M059J (cell line): ENCODE measurements at regions not wholly inside any gene's neighbourhood (a gene's known extent, or its start where the extent isn't known, plus 50 kb on each side); places are given as distances from the start of the nearest gene placed in this dataset.

Experiments used
- DNase-seq: peaks from one replicate; pipeline ENCODE4 v3.0.0-alpha.2; 2012; ENCODE audit warnings: low read depth

- DNase-seq, result no peak
These were observed 132.3 kb upstream of the PWP1 start for GRCh38 chr12:107553211-107553765.

GRCh38 chr12:107554941-107555340 lies 130.7 kb upstream of the PWP1 start:
- DNase-seq, result no peak

- DNase-seq, result no peak
These were observed 128.6 kb upstream of the PWP1 start for GRCh38 chr12:107557026-107557425.

GRCh38 chr12:107557589-107558100 lies 128.0 kb upstream of the PWP1 start:
- DNase-seq, result no peak

GRCh38 chr12:107558141-107558815 lies 127.3 kb upstream of the PWP1 start:
- DNase-seq, result no peak

GRCh38 chr12:107558816-107559382 lies 126.7 kb upstream of the PWP1 start:
- DNase-seq, result no peak

- no peak for DNase-seq
These were observed 125.3 kb upstream of the PWP1 start for GRCh38 chr12:107560165-107560898.

- DNase-seq, result no peak
These were observed 124.7 kb upstream of the PWP1 start for GRCh38 chr12:107560899-107561285.

- DNase-seq, result peak; percentile 30
These were observed 120.7 kb upstream of the PWP1 start for GRCh38 chr12:107564946-107565345.

- no peak for DNase-seq
These were observed 120.0 kb upstream of the PWP1 start for GRCh38 chr12:107565551-107565950.

- DNase-seq, result no peak
These were observed 117.6 kb upstream of the PWP1 start for GRCh38 chr12:107567876-107568619.

- DNase-seq, result no peak
These were observed 116.9 kb upstream of the PWP1 start for GRCh38 chr12:107568718-107569117.

GRCh38 chr12:107570721-107571120 lies 114.9 kb upstream of the PWP1 start:
- peak; percentile 15 for DNase-seq

GRCh38 chr12:107571492-107571891 lies 114.1 kb upstream of the PWP1 start:
- peak; percentile 22 for DNase-seq

GRCh38 chr12:107574691-107575090 lies 110.9 kb upstream of the PWP1 start:
- DNase-seq, result no peak

- DNase-seq, result no peak
These were observed 104.6 kb upstream of the PWP1 start for GRCh38 chr12:107580750-107581618.

GRCh38 chr12:107581619-107582015 lies 104.0 kb upstream of the PWP1 start:
- no peak for DNase-seq

- DNase-seq, result no peak
These were observed 102.0 kb upstream of the PWP1 start for GRCh38 chr12:107583551-107583950.

GRCh38 chr12:107584563-107584962 lies 101.0 kb upstream of the PWP1 start:
- no peak for DNase-seq

- no peak for DNase-seq
These were observed 99.2 kb upstream of the PWP1 start for GRCh38 chr12:107586256-107586970.
